Choroid plexus epithelial cell (primary cell): ENCODE measurements at regions not wholly inside any gene's neighbourhood (a gene's known extent, or its start where the extent isn't known, plus 50 kb on each side); places are given as distances from the start of the nearest gene placed in this dataset.
A peak's percentile ranks its signal among the peaks of the same experiment; 100 is the strongest.

Experiments used
- DNase-seq: peaks from one replicate; pipeline ENCODE4 v3.0.0-alpha.2; 2010; ENCODE audit warnings: low read depth
- H3K4me3 ChIP-seq: 2 replicates; pipeline ENCODE4 v1.5.1; 2011; ENCODE audit warnings: low read depth, mild to moderate bottlenecking, control low read depth, low read length, moderate library complexity
- CTCF ChIP-seq: conservative IDR thresholded peaks from 2 replicates; pipeline ENCODE4 v1.5.1; 2011; ENCODE audit warnings: low read depth, mild to moderate bottlenecking, control low read depth, inconsistent platforms, low read length, moderate library complexity

- TF ChIP-seq CTCF = no peak
- peak; percentile 23 for DNase-seq
- no peak overlapping the region for H3K4me3 ChIP-seq
Observed at GRCh38 chr9:90961375-90961774, 159.8 kb downstream of the SYK start.

GRCh38 chr9:90964101-90965020, 162.7 kb downstream of the SYK start:
- peak; percentile 30 for TF ChIP-seq CTCF
- DNase-seq = peak; percentile 34
- H3K4me3 ChIP-seq = peak overlapping the region; percentile 15

GRCh38 chr9:90965226-90966030, 163.8 kb downstream of the SYK start:
- peak overlapping the region; percentile 17 for H3K4me3 ChIP-seq
- TF ChIP-seq CTCF = no peak
- peak; percentile 61 for DNase-seq

GRCh38 chr9:90966031-90966290, 164.3 kb downstream of the SYK start:
- no peak for DNase-seq
- no peak overlapping the region for H3K4me3 ChIP-seq
- no peak for TF ChIP-seq CTCF

GRCh38 chr9:90966480-90967144, 165.0 kb downstream of the SYK start:
- no peak overlapping the region for H3K4me3 ChIP-seq
- TF ChIP-seq CTCF = no peak
- peak; percentile 74 for DNase-seq

GRCh38 chr9:90967145-90967538, 165.5 kb downstream of the SYK start:
- DNase-seq = no peak
- no peak for TF ChIP-seq CTCF
- H3K4me3 ChIP-seq = no peak overlapping the region
